ENCODE measurements at regions not wholly inside any gene's neighbourhood (a gene's known extent, or its start where the extent isn't known, plus 50 kb on each side); places are given as distances from the start of the nearest gene placed in this dataset.
"Not testable (repeated sequence)": the region's sequence is repeated elsewhere in the genome, so short reads cannot be mapped to it uniquely, and the experiment has no call there.

DNA sequence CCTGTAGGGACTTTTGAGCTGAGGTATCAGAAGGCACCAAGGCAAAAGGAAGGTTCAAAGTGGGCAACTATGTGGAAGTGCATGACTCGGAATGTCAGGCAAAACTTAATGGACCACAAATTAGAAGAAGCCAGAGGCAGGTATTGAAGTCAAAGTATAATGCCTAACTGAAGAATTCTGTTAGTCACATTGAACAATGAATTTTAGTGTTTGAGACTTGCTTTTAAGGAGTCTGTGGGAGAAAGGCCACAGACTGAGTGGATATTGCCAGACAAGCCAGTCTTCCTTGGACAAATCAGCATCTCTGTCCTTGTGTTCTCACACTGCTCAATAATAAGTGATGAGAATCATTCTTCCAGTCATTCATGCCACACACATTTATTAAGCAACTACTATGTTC is 498.9 kb downstream of the STK39 start:
- no peaks in the 10 kb centered on the region for H3K27me3 ChIP-seq
- DNase-seq (no peak), ATAC-seq (no peak)
- H3K9me3 ChIP-seq = no peaks in the 10 kb centered on the region
- no peak overlapping the region for H3K4me3 ChIP-seq
- TF ChIP-seq, protein P1, sequence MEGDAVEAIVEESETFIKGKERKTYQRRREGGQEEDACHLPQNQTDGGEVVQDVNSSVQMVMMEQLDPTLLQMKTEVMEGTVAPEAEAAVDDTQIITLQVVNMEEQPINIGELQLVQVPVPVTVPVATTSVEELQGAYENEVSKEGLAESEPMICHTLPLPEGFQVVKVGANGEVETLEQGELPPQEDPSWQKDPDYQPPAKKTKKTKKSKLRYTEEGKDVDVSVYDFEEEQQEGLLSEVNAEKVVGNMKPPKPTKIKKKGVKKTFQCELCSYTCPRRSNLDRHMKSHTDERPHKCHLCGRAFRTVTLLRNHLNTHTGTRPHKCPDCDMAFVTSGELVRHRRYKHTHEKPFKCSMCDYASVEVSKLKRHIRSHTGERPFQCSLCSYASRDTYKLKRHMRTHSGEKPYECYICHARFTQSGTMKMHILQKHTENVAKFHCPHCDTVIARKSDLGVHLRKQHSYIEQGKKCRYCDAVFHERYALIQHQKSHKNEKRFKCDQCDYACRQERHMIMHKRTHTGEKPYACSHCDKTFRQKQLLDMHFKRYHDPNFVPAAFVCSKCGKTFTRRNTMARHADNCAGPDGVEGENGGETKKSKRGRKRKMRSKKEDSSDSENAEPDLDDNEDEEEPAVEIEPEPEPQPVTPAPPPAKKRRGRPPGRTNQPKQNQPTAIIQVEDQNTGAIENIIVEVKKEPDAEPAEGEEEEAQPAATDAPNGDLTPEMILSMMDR (IDR thresholded peaks at IDR 0.05) = no peak
- H3K4me1 ChIP-seq = no peaks in the 10 kb centered on the region
- intact Hi-C loops (cut with DNase I) = no loop called here
- no peak overlapping the region for H3K27ac ChIP-seq
- no peaks in the 10 kb centered on the region for H3K36me3 ChIP-seq

DNA sequence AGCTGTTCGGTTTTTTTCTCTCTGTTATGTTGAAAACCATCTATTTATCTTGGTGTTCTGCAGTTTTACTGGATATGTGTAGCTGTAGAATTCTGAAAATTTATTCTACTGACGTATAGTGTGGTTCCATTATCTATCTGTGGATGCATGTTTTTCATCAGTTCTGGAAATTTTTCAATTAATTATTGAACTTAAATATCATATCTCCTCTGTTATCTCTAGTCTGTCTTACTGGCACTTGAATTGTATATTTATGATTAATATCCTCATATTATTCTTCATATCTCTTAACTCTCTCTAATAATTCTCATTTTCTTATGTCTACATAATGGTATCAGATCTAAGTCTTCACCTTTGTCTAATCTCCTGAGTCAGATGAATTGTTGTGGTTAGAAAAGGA is 501.7 kb downstream of the STK39 start:
- no peak overlapping the region for H3K27ac ChIP-seq
- no peaks in the 10 kb centered on the region for H3K4me1 ChIP-seq
- no peaks in the 10 kb centered on the region for H3K9me3 ChIP-seq
- H3K27me3 ChIP-seq = no peaks in the 10 kb centered on the region
- no peak overlapping the region for H3K4me3 ChIP-seq
- ATAC-seq (no peak), DNase-seq (no peak)
- TF ChIP-seq, protein P1 (IDR thresholded peaks at IDR 0.05) = no peak
- intact Hi-C loops (cut with DNase I) = no loop called here
- no peaks in the 10 kb centered on the region for H3K36me3 ChIP-seq

DNA sequence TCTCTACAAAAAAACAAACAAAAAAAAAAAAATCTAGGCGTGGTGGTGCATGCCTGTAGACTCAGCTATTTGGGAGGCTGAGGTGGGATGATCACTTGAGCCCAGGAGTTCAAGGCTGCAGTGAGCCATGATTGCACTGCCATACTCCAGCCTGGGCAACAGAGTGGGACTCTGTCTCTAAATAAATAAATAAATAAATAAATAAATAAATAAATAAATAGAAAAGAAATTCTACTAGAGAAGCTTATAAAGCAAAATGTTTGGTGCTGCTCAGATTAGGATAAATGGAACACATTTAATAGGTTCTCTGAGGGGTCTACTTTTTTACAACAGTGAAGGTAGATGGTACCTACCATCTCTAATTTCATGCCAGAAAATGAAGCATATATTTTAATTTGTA is 507.5 kb downstream of the STK39 start:
- H3K4me1 ChIP-seq; H3K27me3 ChIP-seq; DNase-seq; H3K4me3 ChIP-seq; H3K36me3 ChIP-seq; ATAC-seq; H3K27ac ChIP-seq; H3K9me3 ChIP-seq; intact Hi-C loops (cut with DNase I): not testable (repeated sequence)

DNA sequence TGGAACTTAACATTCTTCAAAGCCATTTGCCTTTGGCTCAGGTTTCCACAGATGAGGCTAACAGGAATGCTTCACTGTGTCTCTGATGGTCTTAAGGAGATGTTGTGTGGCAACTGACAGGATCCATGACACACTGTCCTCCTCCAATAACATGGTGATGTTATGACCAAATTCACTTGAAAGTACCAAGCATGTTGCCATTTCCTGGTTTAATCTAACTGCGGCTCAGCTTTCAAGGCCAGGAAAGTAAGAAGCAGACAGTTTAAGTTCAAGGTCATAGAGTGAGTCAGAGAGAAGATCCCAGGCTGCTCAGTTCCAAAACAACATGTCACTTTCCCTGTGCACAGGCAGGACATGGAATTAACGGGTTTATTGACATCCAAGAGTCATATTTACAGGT is 513.6 kb downstream of the STK39 start:
- no peaks in the 10 kb centered on the region for H3K9me3 ChIP-seq
- intact Hi-C loops (cut with DNase I) = no loop called here
- no peak overlapping the region for H3K4me3 ChIP-seq
- no peaks in the 10 kb centered on the region for H3K36me3 ChIP-seq
- H3K27me3 ChIP-seq = no peaks in the 10 kb centered on the region
- DNase-seq (no peak), ATAC-seq (no peak)
- TF ChIP-seq, protein P1 (IDR thresholded peaks at IDR 0.05) = no peak
- H3K27ac ChIP-seq = no peak overlapping the region
- H3K4me1 ChIP-seq = no peaks in the 10 kb centered on the region

DNA sequence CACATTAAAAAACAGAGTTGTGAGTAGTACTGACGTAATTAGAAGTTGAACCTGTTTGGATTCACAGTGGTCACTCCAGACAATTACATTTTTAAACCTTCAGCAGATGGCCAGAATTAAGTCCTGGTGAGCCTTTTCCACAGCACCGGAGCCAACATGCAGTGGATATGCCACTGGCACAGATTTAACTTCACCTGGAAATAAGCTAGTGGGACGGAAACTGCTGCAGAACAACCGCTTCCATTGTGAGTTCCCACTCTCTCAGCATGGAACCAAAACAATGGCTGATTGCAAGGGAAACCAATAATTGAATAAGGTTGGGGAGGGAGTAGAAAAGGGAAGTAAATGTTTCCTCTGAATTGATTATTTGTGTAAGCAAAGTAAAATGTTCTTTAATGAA is 515.1 kb downstream of the STK39 start:
- Histone ChIP-seq H3K27me3 (no peaks in the 10 kb centered on the region), H3K27ac (no peak overlapping the region), H3K4me3 (no peak overlapping the region), H3K4me1 (no peaks in the 10 kb centered on the region), H3K36me3 (no peaks in the 10 kb centered on the region), H3K9me3 (no peaks in the 10 kb centered on the region)
- TF ChIP-seq, protein P1 (IDR thresholded peaks at IDR 0.05) = no peak
- DNase-seq = no peak
- ATAC-seq = no peak
- intact Hi-C loops (cut with DNase I) = no loop called here

DNA sequence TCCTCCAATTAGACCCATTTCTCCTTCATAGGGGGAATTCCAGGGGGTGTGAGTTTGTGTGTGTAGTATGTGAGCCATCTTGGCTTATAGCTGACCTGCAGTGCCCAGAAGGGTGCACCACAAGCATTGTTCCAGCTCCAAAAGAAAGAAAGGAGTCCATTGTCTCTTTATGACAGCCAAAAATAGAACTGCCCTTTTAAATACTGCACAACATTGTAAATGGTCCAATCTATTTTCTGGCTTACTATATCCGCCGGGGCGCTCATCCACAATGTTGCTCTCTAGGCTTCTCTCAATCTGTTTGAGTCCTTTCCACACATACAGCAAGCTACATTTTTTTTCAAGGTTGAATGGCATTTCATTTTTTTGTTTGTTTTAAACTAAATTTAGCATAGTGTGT is 517.5 kb downstream of the STK39 start:
- no peaks in the 10 kb centered on the region for H3K4me1 ChIP-seq

More for the DNA sequence above, 517.5 kb downstream of the STK39 start:
- Histone ChIP-seq H3K36me3 (no peaks in the 10 kb centered on the region), H3K27ac (no peak overlapping the region), H3K27me3 (no peaks in the 10 kb centered on the region), H3K4me3 (no peak overlapping the region), H3K9me3 (no peaks in the 10 kb centered on the region)
- ATAC-seq (no peak), DNase-seq (no peak)
- TF ChIP-seq, protein P1 (IDR thresholded peaks at IDR 0.05) = no peak
- intact Hi-C loops (cut with DNase I) = no loop called here
